ENCODE measurements at regions not wholly inside any gene's neighbourhood (a gene's known extent, or its start where the extent isn't known, plus 50 kb on each side); places are given as distances from the start of the nearest gene placed in this dataset.

GRCh38 chr3:6608843-6609242 is 252.1 kb upstream of the GRM7 start:
- TF ChIP-seq, protein P1, sequence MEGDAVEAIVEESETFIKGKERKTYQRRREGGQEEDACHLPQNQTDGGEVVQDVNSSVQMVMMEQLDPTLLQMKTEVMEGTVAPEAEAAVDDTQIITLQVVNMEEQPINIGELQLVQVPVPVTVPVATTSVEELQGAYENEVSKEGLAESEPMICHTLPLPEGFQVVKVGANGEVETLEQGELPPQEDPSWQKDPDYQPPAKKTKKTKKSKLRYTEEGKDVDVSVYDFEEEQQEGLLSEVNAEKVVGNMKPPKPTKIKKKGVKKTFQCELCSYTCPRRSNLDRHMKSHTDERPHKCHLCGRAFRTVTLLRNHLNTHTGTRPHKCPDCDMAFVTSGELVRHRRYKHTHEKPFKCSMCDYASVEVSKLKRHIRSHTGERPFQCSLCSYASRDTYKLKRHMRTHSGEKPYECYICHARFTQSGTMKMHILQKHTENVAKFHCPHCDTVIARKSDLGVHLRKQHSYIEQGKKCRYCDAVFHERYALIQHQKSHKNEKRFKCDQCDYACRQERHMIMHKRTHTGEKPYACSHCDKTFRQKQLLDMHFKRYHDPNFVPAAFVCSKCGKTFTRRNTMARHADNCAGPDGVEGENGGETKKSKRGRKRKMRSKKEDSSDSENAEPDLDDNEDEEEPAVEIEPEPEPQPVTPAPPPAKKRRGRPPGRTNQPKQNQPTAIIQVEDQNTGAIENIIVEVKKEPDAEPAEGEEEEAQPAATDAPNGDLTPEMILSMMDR (IDR thresholded peaks at IDR 0.05): no peak
- no peak for TF ChIP-seq POLR2A (IDR thresholded peaks at IDR 0.05)
